ENCODE measurements at regions not wholly inside any gene's neighbourhood (a gene's known extent, or its start where the extent isn't known, plus 50 kb on each side); places are given as distances from the start of the nearest gene placed in this dataset.
A peak's percentile ranks its signal among the peaks of the same experiment; 100 is the strongest.

- Histone ChIP-seq H3K27ac (ENCODE audit: insufficient read depth, low read depth, low read length) (peak overlapping the region; percentile 81), H3K79me2 (ENCODE audit: control insufficient read depth, insufficient read depth, low read length) (no peaks in the 10 kb centered on the region), H3K9ac (replicated peaks; ENCODE audit: extremely low read depth, insufficient read depth, low read length) (peak overlapping the region; percentile 33), H4K20me1 (replicated peaks; ENCODE audit: control insufficient read depth, extremely low read depth, insufficient read depth, low read length) (no peaks in the 10 kb centered on the region), H3K9me1 (replicated peaks; ENCODE audit: control insufficient read depth, extremely low read depth, insufficient read depth, low read length) (no peaks in the 10 kb centered on the region), H3K4me1 (ENCODE audit: control insufficient read depth, extremely low read depth, insufficient read depth, low read length) (peaks cover 61% of the 10 kb centered on the region), H3K27me3 (ENCODE audit: control insufficient read depth in 2 of 2, insufficient read depth in 2 of 2, low read length in 2 of 2) (no peaks in the 10 kb centered on the region), H3K36me3 (ENCODE audit: control insufficient read depth in 2 of 2, extremely low read depth in 1 of 2, insufficient read depth in 2 of 2, low read length in 2 of 2) (no peaks in the 10 kb centered on the region), H3K4me3 (replicated peaks in 1 of 3; ENCODE audit: insufficient read depth in 1 of 3, low read depth in 1 of 3, low read length in 3 of 3) (no peak overlapping the region), H2AFZ (ENCODE audit: low read depth, low read length) (no peak overlapping the region), H3K4me2 (ENCODE audit: insufficient read depth, low read length) (peak overlapping the region; percentile 66), H3K9me3 (replicated peaks; ENCODE audit: control insufficient read depth, insufficient read depth, low read length) (no peaks in the 10 kb centered on the region)
- CTCF ChIA-PET: no interaction called here
- intact Hi-C loops (cut with micrococcal nuclease): loop anchor here (2.0 to 5.0 kb wide), 3 partner anchors 71 to 377 kb away; no protein-coding TSS in a partner anchor
- dilution Hi-C loops (cut with MboI; ENCODE audit: extremely low pct_ligation_motif_present, low sequenced_read_pairs): no loop called here
- FAIRE-seq (peak; percentile 69), DNase-seq (ENCODE audit: low read depth, low spot score) (peak; percentile 70)
- BruUV-seq (replicated peaks): no TSS peak
- TF ChIP-seq GATA2 (IDR thresholded peaks at IDR 0.05; ENCODE audit: insufficient read depth, insufficient read length, low read depth, low read length) (peak; percentile 50), MYC (IDR thresholded peaks at IDR 0.05; ENCODE audit: low read depth, low read length) (no peak), CTCF (IDR thresholded peaks at IDR 0.05; ENCODE audit: extremely low read depth in 1 of 2, insufficient read depth in 1 of 2, low read depth in 1 of 2, low read length in 2 of 2) (no peak), FOS (IDR thresholded peaks at IDR 0.05; ENCODE audit: borderline replicate concordance, insufficient read depth, low read length) (peak; percentile 80), EZH2 (IDR thresholded peaks at IDR 0.05; ENCODE audit: borderline replicate concordance, low read depth, low read length, severe bottlenecking) (no peak), POLR2AphosphoS5 (IDR thresholded peaks at IDR 0.05; ENCODE audit: insufficient read depth, low read depth, low read length) (peak; percentile 15), JUN (IDR thresholded peaks at IDR 0.05; ENCODE audit: borderline replicate concordance, insufficient read depth, insufficient read length, low read depth) (no peak), POLR2A (IDR thresholded peaks at IDR 0.05; ENCODE audit: low read depth, low read length) (no peak), MAX (IDR thresholded peaks at IDR 0.05; ENCODE audit: insufficient read depth, insufficient read length) (no peak)
- POLR2A ChIA-PET: no interaction called here
Measured at GRCh38 chr12:42960087-42960527, 370.6 kb upstream of the PRICKLE1 start.

All from endothelial cell of umbilical vein (primary cell).